Tibial artery (tissue), 4 donors: ENCODE measurements at regions not wholly inside any gene's neighbourhood (a gene's known extent, or its start where the extent isn't known, plus 50 kb on each side); places are given as distances from the start of the nearest gene placed in this dataset.

ENCODE experiments used
- DNase-seq, 2 donors: peaks; one replicate each; pipeline ENCODE4 v3.0.0-alpha.2; 2019
- H3K27ac ChIP-seq, 2 donors: fragments of 200-600 bp; sonication (generic) in 1 of 2; 1 replicate in 1 of 2; 2 replicates in 1 of 2; pipeline ENCODE4 v1.5.1; 2018 to 2019; ENCODE audit warnings: mild to moderate bottlenecking in 1 of 2
- H3K27me3 ChIP-seq, 2 donors: fragments of 200-600 bp; sonication (generic) in 1 of 2; one replicate each; pipeline versions ENCODE4 v1.5.1 to v1.6.0; 2016 to 2019
- H3K36me3 ChIP-seq, 3 donors: fragments of 200-600 bp; sonication (generic) in 2 of 3; one replicate each; pipeline ENCODE4 v1.5.1; 2016 to 2019; ENCODE audit warnings: mild to moderate bottlenecking in 2 of 3
- H3K4me1 ChIP-seq, 4 donors: fragments of 200-600 bp; sonication (generic) in 2 of 4; 1 replicate in 3 of 4; 2 replicates in 1 of 4; pipeline ENCODE4 v1.5.1; 2016 to 2019
- H3K4me3 ChIP-seq, 2 donors: fragments of 200-600 bp; sonication (generic) in 1 of 2; 1 replicate in 1 of 2; 2 replicates in 1 of 2; pipeline ENCODE4 v1.5.1; 2018 to 2019; ENCODE audit warnings: mild to moderate bottlenecking in 2 of 2
- H3K9me3 ChIP-seq, 3 donors: fragments of 200-600 bp; sonication (generic) in 1 of 3; one replicate each; pipeline ENCODE4 v1.5.1; 2016 to 2019
- CTCF ChIP-seq, 2 experiments: fragments of 200-600 bp in 1 of 2; fragments of 450-650 bp in 1 of 2; IDR thresholded peaks; one replicate each; pipeline ENCODE4 v1.5.1; 2017 to 2019; ENCODE audit warnings: antibody characterized with exemption in 2 of 2, mild to moderate bottlenecking in 1 of 2, moderate library complexity in 1 of 2
- intact Hi-C: fragments of 100-400 bp; cut with DNase I; formaldehyde crosslinking; loops from one replicate; pipeline ENCODE4 v1.15.0; 2023; ENCODE audit warnings: low total_unique reads

GRCh38 chr1:242827538-242827937 is 303.0 kb upstream of the PLD5 start:
- no peak for TF ChIP-seq CTCF (IDR thresholded peaks at IDR 0.05)
- Histone ChIP-seq H3K9me3 (no peaks in the 10 kb centered on the region), H3K27ac (no peak overlapping the region), H3K4me3 (no peak overlapping the region), H3K27me3 (no peaks in the 10 kb centered on the region), H3K36me3 (no peaks in the 10 kb centered on the region), H3K4me1 (no peaks in the 10 kb centered on the region)
- no peak for DNase-seq
- intact Hi-C loops = no loop called here

- Histone ChIP-seq H3K27me3 (no peaks in the 10 kb centered on the region), H3K27ac (no peak overlapping the region), H3K36me3 (no peaks in the 10 kb centered on the region), H3K4me3 (no peak overlapping the region), H3K9me3 (no peaks in the 10 kb centered on the region), H3K4me1 (no peaks in the 10 kb centered on the region)
- intact Hi-C loops = no loop called here
- TF ChIP-seq CTCF (IDR thresholded peaks at IDR 0.05) = no peak
- no peak for DNase-seq
Measured at GRCh38 chr1:242826701-242827336, 302.3 kb upstream of the PLD5 start.

- Histone ChIP-seq H3K4me3 (no peak overlapping the region), H3K27me3 (no peaks in the 10 kb centered on the region), H3K4me1 (no peaks in the 10 kb centered on the region), H3K36me3 (no peaks in the 10 kb centered on the region), H3K9me3 (no peaks in the 10 kb centered on the region), H3K27ac (no peak overlapping the region)
- intact Hi-C loops = no loop called here
- DNase-seq = no peak
- no peak for TF ChIP-seq CTCF (IDR thresholded peaks at IDR 0.05)
Measured at GRCh38 chr1:242824435-242824834, 299.9 kb upstream of the PLD5 start.

GRCh38 chr1:242813490-242814091 is 289.1 kb upstream of the PLD5 start:
- no peaks in the 10 kb centered on the region for H3K27me3 ChIP-seq
- H3K4me1 ChIP-seq = no peaks in the 10 kb centered on the region
- no peaks in the 10 kb centered on the region for H3K9me3 ChIP-seq
- H3K27ac ChIP-seq = no peak overlapping the region
- DNase-seq = no peak
- intact Hi-C loops = no loop called here
- H3K36me3 ChIP-seq = no peaks in the 10 kb centered on the region
- TF ChIP-seq CTCF (IDR thresholded peaks at IDR 0.05) = no peak
- H3K4me3 ChIP-seq = no peak overlapping the region

- Histone ChIP-seq H3K9me3 (no peaks in the 10 kb centered on the region), H3K4me1 (no peaks in the 10 kb centered on the region), H3K36me3 (no peaks in the 10 kb centered on the region), H3K27ac (no peak overlapping the region), H3K4me3 (no peak overlapping the region), H3K27me3 (no peaks in the 10 kb centered on the region)
- no peak for TF ChIP-seq CTCF (IDR thresholded peaks at IDR 0.05)
- intact Hi-C loops = no loop called here
- no peak for DNase-seq
Measured at GRCh38 chr1:242811092-242811840, 286.8 kb upstream of the PLD5 start.
